Upper lobe of left lung (tissue), 6 donors: ENCODE measurements at regions not wholly inside any gene's neighbourhood (a gene's known extent, or its start where the extent isn't known, plus 50 kb on each side); places are given as distances from the start of the nearest gene placed in this dataset.

Experiments
- ATAC-seq, 2 donors: fragments of 200-7000 bp; cut with Tn5 transposase; one replicate each; pipeline ENCODE4 v1.9.1; 2022; ENCODE audit warnings: mild to moderate bottlenecking in 2 of 2, moderate library complexity in 2 of 2; ENCODE audit not compliant: low FRiP score in 2 of 2
- DNase-seq, 2 donors: peaks; one replicate each; pipeline ENCODE4 v3.0.0-alpha.2; 2019 to 2020
- H3K27ac ChIP-seq, 4 donors: fragments of 200-600 bp; sonication (generic); one replicate each; pipeline ENCODE4 v1.5.1; 2016 to 2019
- H3K27me3 ChIP-seq, 4 donors: fragments of 200-600 bp; sonication (generic); one replicate each; pipeline ENCODE4 v1.5.1; 2017 to 2019
- H3K36me3 ChIP-seq, 4 donors: fragments of 200-600 bp; sonication (generic); one replicate each; pipeline ENCODE4 v1.5.1; 2016 to 2019
- H3K4me1 ChIP-seq, 4 donors: fragments of 200-600 bp; sonication (generic); one replicate each; pipeline ENCODE4 v1.5.1; 2018 to 2019
- H3K4me3 ChIP-seq, 4 donors: fragments of 200-600 bp; sonication (generic); one replicate each; pipeline ENCODE4 v1.5.1; 2017 to 2019; ENCODE audit warnings: mild to moderate bottlenecking in 2 of 4, moderate library complexity in 1 of 4
- H3K9me3 ChIP-seq, 4 donors: fragments of 200-600 bp; sonication (generic); one replicate each; pipeline ENCODE4 v1.5.1; 2018 to 2019
- CTCF ChIP-seq, 6 experiments: fragments of 450-650 bp in 4 of 6; fragments of 200-600 bp in 2 of 6; sonication (generic) in 2 of 6; IDR thresholded peaks; one replicate each; pipeline ENCODE4 v1.5.1; 2016 to 2019; ENCODE audit warnings: antibody characterized with exemption in 6 of 6
- EP300 ChIP-seq, 4 donors: sonication (generic); formaldehyde crosslinking; IDR thresholded peaks; one replicate each; pipeline ENCODE4 v1.5.1; 2017; ENCODE audit warnings: antibody characterized with exemption in 4 of 4, control low read depth in 2 of 4
- POLR2A ChIP-seq, 4 donors: fragments of 450-650 bp; IDR thresholded peaks; one replicate each; pipeline ENCODE4 v1.5.1; 2016 to 2017; ENCODE audit warnings: antibody characterized with exemption in 4 of 4, mild to moderate bottlenecking in 2 of 4
- POLR2AphosphoS5 ChIP-seq, 2 donors: sonication (generic); formaldehyde crosslinking; IDR thresholded peaks; one replicate each; pipeline ENCODE4 v1.5.1; 2017; ENCODE audit warnings: antibody characterized with exemption in 2 of 2
- WGBS, 2 donors: methylation state at CpG; one replicate each; pipeline ENCODE4 v1.1.5; 2017 to 2018; 5-methylcytosine and 5-hydroxymethylcytosine counted together
- donor health status: DM: no; HTN: no; CAD: no; lungs with moderate emphysema.
- donor health status: DM: no; HTN: yes; CAD: no; lungs with severe emphysema.

DNA sequence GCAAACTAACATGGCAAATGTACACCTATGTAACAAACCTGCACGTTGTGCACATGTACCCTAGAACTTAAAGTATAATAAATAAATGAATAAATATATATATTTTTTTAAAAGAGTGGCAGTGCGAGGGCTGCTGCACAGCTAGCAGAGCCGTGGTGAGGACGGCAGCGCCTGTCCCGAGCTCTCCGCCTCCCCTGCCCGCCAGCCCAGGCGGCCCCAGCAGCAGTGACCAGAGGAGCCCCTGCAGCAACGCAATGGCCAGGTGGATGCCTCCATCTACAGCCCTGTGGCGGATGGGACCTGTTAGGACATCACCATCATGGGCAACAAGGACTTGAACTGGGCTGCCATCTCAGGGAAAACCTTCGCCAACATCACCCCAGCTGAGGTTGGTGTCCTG, 351.9 kb downstream of the FAM72C start:
- Histone ChIP-seq H3K27ac (no peak overlapping the region), H3K4me1 (no peaks in the 10 kb centered on the region), H3K36me3 (no peaks in the 10 kb centered on the region), H3K4me3 (no peak overlapping the region), H3K27me3 (no peaks in the 10 kb centered on the region), H3K9me3 (no peaks in the 10 kb centered on the region)
- 64 to 77% methylated on average over 6 to 8 of the region's 12 CpGs for WGBS, 2 donors
- TF ChIP-seq CTCF (IDR thresholded peaks at IDR 0.05) (no peak), POLR2AphosphoS5 (IDR thresholded peaks at IDR 0.05) (no peak), EP300 (IDR thresholded peaks at IDR 0.05) (no peak), POLR2A (IDR thresholded peaks at IDR 0.05) (no peak)
- DNase-seq (peak in 1 of 2 donors; percentile 52), ATAC-seq (no peak)

- H3K4me1 ChIP-seq, result no peaks in the 10 kb centered on the region
- H3K27me3 ChIP-seq, result no peaks in the 10 kb centered on the region
- TF ChIP-seq POLR2A (IDR thresholded peaks at IDR 0.05), result no peak
- no peak for TF ChIP-seq CTCF (IDR thresholded peaks at IDR 0.05)
- TF ChIP-seq EP300 (IDR thresholded peaks at IDR 0.05), result no peak
- no peak for TF ChIP-seq POLR2AphosphoS5 (IDR thresholded peaks at IDR 0.05)
- no peaks in the 10 kb centered on the region for H3K36me3 ChIP-seq
- ATAC-seq (no peak), DNase-seq (no peak)
- H3K4me3 ChIP-seq, result no peak overlapping the region
- H3K27ac ChIP-seq, result no peak overlapping the region
- no peaks in the 10 kb centered on the region for H3K9me3 ChIP-seq
- WGBS, 2 donors, result 25 to 36% methylated on average over 2 of the region's 2 CpGs
Measured at GRCh38 chr1:143611159-143611558, 360.6 kb downstream of the FAM72C start.

DNA sequence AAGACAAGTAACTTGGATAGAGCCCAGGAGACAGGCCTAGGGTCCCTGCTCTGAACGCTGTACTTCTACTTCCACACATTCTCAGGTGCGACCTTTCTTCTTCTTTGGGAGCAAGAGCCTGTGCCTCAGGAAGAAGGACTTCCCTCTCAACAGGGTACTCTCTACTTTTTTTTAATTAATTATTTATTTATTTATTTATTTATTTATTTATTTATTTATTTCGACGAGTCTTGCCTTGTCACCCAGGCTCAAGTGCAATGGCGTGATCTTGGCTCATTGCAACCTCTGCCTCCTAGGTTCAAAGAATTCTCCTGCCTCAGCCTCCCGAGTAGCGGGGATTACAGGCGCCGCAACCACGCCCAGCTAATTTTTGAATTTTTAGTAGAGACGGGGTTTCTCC, 361.6 kb downstream of the FAM72C start:
- H3K27ac ChIP-seq, result no peak overlapping the region
- H3K4me1 ChIP-seq, result no peaks in the 10 kb centered on the region
- H3K36me3 ChIP-seq, result no peaks in the 10 kb centered on the region
- no peak for ATAC-seq
- H3K27me3 ChIP-seq, result no peaks in the 10 kb centered on the region
- 89 to 95% methylated on average over 9 to 11 of the region's 11 CpGs for WGBS, 2 donors
- H3K4me3 ChIP-seq, result no peak overlapping the region
- DNase-seq, result no peak
- no peaks in the 10 kb centered on the region for H3K9me3 ChIP-seq
- TF ChIP-seq EP300 (IDR thresholded peaks at IDR 0.05) (no peak), CTCF (IDR thresholded peaks at IDR 0.05) (no peak), POLR2A (IDR thresholded peaks at IDR 0.05) (no peak), POLR2AphosphoS5 (IDR thresholded peaks at IDR 0.05) (no peak)

GRCh38 chr1:143604887-143605286, 366.9 kb downstream of the FAM72C start:
- no peak for TF ChIP-seq POLR2A (IDR thresholded peaks at IDR 0.05)
- no peak for TF ChIP-seq CTCF (IDR thresholded peaks at IDR 0.05)
- TF ChIP-seq EP300 (IDR thresholded peaks at IDR 0.05), result no peak
- no peak for TF ChIP-seq POLR2AphosphoS5 (IDR thresholded peaks at IDR 0.05)
- ATAC-seq, result no peak
- Histone ChIP-seq H3K27ac (no peak overlapping the region), H3K4me1 (no peaks in the 10 kb centered on the region), H3K27me3 (no peaks in the 10 kb centered on the region), H3K9me3 (no peaks in the 10 kb centered on the region), H3K36me3 (no peaks in the 10 kb centered on the region), H3K4me3 (no peak overlapping the region)
- no peak for DNase-seq

GRCh38 chr1:143584508-143584907, 387.3 kb downstream of the FAM72C start:
- H3K27me3 ChIP-seq, result no peaks in the 10 kb centered on the region
- H3K27ac ChIP-seq, result no peak overlapping the region
- 75 to 83% methylated on average over 1 to 4 of the region's 4 CpGs for WGBS, 2 donors
- no peaks in the 10 kb centered on the region for H3K36me3 ChIP-seq
- H3K4me1 ChIP-seq, result no peaks in the 10 kb centered on the region
- no peaks in the 10 kb centered on the region for H3K9me3 ChIP-seq
- DNase-seq (no peak), ATAC-seq (no peak)
- H3K4me3 ChIP-seq, result no peak overlapping the region
- no peak for TF ChIP-seq EP300 (IDR thresholded peaks at IDR 0.05)
- TF ChIP-seq CTCF (IDR thresholded peaks at IDR 0.05), result no peak
- TF ChIP-seq POLR2A (IDR thresholded peaks at IDR 0.05), result no peak
- TF ChIP-seq POLR2AphosphoS5 (IDR thresholded peaks at IDR 0.05), result no peak
